NCI-H524 treated with DMSO at 0.1 percent for 48 hours (cell line): ENCODE measurements at regions not wholly inside any gene's neighbourhood (a gene's known extent, or its start where the extent isn't known, plus 50 kb on each side); places are given as distances from the start of the nearest gene placed in this dataset.
"Not testable (repeated sequence)": the region's sequence is repeated elsewhere in the genome, so short reads cannot be mapped to it uniquely, and the experiment has no call there.

ENCODE experiments used
- DNase-seq: peaks from one replicate; lab custom pipeline; 2025; lab: John Stamatoyannopoulos, UW

DNA sequence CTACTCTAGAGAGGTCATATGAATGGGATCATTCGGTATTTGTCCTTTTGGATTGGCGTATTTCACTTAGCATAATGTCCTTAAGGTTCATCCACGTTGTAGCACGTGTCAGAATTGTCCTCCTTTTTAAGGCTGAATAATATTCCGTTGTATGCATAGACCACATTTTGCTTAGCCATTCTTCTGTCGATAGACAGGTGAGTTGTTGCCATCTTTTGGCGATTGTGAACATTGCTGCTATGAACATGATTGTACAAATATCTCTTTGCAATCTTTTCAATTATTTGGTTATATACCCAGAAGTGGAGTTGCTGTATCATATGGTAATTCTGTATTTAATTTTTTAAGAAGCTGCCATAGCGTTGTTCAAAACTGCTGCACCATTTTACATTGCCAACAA is 52.4 kb upstream of the GOLGA8J start:
- DNase-seq: no peak

DNA sequence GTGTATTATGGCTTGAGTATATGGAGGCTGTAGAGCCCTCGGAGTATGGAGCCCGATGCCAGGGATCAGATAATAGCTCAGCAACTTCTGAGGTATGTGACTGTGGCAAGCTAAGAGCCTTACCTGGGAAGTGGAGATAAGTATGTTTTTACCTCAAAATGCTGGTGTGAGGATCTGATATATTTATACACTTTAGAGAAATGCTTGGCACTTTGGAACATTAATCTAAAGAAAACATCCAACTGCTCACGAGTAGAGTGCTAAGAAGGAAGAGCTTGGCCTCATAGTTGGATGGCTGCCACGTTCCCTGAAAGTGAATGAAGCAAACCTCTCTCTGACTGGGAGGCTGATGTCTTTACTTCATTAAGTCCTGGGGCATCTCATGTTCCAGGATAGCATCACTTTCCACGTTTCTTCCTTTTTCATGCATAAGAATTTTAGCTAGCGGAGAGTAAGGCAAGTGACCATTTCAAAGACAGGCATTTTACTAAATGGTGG is 58.9 kb upstream of the GOLGA8J start:
- DNase-seq: no peak

DNA sequence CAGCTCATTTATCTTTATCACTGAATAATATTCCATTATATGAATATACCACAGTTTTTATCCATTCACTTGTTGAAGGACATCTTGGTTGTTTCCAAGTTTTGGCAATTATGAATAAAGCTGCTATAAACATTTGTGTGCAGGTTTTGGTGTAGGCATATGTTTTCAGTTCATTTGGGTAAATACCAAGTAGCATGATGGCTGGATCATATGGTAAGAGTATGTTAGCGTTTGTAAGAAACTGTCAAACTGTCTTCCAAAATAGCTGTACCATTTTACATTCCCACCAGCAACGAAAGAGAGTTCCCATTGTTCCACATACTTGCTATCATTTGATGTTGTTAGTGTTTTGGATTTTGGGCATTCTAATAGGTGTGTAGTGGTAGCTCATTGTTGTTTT is 72.0 kb upstream of the GOLGA8J start:
- no peak for DNase-seq

DNA sequence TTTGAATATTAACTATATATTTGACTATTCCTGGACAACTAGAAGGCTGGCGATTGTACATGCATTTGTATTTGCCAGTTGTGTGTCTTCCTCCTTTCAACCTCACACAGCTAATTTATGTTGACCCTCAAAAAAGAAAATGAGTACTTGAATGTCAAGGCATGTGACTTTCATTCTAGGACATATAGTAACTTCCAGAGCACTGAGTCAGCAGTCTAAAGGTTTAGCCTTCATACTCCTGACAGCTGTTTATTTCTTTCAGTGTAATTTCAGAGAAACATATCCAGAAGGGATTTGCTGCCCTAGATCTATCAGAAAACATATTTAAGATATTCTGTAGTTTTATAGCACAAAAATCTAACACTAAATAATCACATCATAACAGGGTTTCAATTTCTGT is 74.6 kb upstream of the GOLGA8J start:
- no peak for DNase-seq

DNA sequence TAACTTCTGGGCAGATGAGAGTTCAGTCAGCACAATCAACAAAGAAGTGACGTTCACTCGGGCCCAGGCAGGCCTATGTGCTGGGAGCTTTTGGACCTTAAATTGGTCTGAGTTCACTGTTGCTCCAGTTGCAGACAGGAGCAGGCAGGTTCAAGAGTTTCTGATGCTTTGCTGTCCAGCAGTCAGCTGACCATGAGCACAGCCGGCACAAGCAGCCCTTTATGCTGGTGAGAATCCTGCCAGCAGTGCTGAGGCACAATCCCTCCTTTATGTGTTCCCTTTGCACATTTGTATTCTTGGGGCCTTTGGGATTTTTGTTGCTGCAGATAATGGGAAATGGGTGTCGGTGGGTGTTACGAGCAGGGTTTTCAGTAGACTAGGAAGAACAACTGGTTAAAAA is 81.2 kb upstream of the GOLGA8J start:
- DNase-seq: no peak

DNA sequence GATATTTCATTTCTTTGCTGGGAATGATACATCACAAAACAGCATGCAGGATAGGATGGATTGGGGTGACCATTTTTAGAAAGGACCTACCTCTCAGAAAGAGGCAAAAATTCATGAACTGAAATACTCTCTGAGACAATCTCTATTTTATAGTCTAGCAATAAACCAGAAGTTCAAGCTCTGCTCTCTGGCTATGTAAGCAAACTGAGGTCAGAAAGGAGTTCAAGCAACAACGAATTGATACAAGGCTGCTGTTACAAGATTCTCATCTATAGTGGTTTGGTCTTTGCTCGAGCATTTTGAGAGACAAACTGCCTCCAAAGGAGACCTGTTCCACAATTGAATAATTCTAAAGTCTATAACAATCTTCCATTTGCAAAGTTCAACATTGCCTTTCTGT is 84.7 kb upstream of the GOLGA8J start:
- no peak for DNase-seq

DNA sequence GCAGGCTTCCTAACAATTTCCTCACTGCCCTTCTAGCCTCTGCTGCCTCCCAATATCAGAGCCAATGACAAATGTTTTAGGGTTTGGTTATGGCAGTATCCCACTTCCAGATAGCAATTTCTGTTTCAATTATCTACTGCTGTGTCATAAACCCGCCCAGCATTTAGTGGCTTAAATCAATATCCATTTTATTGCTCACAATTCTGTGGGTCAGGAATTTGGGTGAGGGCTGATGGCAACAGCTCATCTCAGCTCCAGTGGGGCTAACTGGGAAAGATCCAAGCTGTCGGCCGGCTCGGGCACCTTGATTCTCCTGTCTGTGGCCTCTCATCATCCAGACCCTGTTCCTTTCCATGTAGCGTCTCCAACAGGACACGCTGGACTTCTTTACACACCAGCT is 85.3 kb upstream of the GOLGA8J start:
- no peak for DNase-seq

DNA sequence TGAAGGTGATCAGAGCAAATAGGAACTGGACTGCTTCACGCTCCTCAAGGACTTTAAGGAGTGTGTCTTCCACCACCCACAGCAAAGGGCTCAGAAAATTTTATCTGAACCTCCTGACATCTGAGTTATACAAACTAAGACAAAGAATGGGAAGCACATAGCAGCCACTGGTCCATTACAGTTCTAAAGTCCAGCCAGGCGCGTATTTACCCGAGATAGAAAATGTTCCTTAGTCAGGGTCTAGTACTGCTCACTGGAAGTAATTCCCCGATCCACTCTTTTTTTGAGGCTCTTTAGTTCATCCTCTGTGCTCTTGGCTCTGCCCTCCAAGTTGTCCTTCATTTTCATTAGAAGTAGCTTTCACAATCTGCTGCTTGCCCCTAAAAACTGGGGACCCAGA is 88.5 kb upstream of the GOLGA8J start:
- DNase-seq: no peak

DNA sequence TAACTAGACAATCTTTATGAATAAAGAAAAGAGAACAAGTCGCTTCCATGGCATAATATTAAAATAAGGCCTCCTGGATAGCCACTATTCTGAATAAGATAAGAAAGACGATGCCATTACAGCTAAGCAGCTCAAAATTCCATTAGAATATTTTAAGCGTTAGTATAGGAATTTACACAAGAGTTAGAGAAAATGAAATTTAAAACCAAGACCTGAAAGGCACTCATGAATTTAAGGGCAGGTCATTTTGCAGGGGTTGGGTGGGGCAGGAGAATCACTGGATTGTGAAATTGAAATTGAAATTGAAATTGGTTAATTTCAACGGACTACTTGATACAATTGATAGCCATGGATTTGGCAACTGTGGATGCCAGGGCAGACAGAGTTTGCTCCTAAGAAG is 91.8 kb upstream of the GOLGA8J start:
- DNase-seq: no peak

DNA sequence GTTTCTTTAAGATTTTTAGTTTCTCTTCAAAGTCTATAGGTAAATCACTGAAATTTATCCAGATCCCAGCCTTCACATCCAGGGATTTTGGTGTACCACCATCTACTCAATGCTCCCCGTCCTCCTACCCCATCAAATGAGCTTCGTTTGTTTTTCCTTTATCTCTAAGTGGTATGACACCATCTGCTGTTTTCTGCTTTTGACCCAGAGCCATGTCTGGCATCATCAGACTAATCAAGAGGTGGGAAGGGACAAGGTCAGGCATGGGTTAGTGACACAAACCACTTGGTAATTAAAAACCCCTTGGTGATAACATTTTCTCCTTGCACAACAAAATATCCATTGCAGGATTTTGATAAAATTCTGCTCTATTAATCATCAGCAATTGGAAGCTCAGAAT is 92.7 kb upstream of the GOLGA8J start:
- DNase-seq: peak; percentile 83

DNA sequence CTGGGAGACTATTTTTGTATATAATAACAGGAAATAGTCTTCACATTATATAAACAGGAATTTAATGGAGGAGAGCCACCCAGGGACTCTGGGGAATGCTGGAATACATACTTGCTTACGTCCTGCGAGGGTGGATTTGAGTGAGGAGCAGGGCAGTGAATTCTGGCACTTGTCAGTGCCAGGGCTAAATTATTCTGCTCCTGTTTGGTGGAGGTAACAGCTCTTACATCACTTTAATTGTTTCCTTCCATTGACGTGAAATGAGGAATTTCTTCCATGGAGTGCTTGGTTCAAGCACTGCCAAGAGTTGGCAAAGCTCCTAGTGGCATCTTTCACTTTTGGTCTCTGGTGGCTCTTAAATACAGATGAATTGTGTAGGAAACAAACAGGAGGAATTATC is 94.1 kb upstream of the GOLGA8J start:
- DNase-seq: no peak

DNA sequence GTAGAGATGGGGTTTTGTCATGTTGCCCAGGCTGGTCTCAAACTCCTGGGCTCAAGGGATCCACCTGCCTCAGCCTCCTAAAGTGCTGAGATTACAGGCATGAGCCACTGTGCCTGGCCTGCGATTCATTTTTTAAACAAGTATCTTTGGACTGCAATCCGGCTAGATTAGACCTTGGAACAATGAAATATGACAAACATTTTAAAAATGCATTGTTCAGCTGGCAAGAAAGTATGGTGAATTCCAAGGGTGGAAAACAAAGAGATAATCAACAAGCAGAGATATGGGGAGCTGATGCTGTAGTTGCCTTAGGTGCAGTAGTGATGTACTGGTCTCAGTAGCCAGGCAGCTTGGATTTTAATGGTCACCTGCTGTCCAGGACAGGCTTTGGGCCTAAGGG is 95.8 kb upstream of the GOLGA8J start:
- no peak for DNase-seq

DNA sequence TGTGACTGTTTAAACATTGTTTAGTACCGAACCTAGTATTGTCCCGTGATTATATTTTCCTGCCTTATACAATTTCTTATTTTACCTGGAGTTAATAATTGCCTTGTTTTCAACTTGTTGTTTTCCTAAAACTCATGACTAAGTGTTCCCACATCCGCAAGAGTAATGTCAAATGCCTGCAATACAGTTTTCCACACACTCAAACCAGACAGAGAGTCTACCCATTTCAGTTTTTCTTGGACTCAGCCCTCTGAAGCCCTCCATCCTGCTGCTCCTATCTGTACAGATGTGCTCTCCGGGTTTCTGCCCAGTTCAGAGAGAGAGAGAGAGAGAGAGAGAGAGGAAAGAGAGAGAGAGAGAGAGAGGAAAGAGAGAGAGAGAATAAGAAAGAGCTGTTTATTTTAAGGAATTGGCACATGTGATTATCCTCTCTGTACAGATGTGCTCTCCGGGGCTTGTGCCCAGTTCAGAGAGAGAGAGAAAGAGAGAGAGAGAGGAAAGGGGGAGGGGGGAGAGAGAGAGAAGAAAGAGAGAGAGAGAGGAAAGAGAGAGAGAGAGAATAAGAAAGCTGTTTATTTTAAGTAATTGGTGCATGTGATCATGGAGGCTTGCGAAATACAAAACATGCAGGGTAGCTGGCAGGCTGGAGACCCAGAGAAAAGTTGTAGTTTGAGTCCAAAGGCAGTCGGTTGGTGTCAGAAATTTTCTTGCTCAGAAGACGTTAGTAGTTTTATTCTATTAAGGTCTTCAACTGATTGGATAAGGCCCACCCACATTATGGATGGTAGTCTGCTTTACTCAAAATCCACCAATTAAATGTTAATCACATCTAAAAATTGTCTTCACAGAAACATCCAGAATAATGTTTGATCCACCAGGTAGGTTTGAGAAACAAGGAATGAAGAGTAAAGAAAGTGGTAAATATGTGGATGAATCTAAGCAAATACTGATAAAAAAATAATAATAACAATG is 104.1 kb upstream of the GOLGA8J start:
- no peak for DNase-seq

DNA sequence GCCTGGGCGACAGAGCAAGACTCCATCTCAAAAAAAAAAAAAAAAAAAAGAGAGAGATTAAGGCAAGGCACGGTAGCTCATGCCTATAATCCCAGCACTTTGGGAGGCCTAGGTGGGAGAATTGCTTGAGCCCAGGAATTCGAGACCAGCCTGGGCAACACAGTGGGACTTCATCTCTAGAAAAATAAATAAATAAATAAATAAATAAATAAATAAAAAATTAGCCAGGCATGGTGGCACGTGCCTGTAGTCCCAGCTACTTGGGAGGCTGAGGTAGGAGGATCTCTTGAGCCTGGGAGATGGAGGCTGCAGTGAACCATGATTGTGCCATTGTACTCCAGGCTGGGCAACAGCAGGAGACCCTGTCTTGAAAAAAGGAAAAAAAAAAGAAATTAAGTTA is 108.7 kb upstream of the GOLGA8J start:
- DNase-seq: not testable (repeated sequence)

DNA sequence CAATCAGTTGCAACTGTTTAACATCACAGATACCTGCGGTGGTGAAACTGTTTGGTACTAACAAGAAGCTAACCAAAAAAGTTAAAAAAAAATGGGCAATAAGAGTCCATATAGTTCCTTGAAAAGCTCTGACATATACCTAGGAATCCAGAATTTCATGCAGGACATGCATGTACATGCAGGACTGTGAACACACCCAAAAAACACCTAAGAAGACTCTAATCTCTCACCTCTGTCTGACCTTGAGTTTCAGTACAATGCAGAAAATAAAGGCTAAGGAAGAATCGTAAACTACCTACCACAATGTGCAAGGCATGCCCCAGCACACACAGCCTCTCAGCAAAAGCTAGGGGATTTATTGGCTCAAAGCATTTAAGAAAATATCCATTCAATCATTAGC is 110.7 kb upstream of the GOLGA8J start:
- no peak for DNase-seq

DNA sequence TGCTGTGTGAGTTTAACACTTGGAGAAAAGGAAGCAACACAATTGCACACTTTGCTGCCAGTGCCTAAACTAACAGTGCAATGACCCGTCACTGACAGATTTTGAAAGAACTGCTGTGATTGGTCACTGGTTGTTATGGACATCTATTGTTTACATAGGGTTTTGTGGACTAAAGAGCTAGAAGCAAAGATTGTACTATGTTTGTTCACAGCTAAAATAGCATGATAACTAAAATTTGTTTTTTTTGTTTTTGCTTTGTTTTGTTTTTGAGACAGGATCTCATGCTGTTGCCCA is 112.4 kb upstream of the GOLGA8J start:
- no peak for DNase-seq

DNA sequence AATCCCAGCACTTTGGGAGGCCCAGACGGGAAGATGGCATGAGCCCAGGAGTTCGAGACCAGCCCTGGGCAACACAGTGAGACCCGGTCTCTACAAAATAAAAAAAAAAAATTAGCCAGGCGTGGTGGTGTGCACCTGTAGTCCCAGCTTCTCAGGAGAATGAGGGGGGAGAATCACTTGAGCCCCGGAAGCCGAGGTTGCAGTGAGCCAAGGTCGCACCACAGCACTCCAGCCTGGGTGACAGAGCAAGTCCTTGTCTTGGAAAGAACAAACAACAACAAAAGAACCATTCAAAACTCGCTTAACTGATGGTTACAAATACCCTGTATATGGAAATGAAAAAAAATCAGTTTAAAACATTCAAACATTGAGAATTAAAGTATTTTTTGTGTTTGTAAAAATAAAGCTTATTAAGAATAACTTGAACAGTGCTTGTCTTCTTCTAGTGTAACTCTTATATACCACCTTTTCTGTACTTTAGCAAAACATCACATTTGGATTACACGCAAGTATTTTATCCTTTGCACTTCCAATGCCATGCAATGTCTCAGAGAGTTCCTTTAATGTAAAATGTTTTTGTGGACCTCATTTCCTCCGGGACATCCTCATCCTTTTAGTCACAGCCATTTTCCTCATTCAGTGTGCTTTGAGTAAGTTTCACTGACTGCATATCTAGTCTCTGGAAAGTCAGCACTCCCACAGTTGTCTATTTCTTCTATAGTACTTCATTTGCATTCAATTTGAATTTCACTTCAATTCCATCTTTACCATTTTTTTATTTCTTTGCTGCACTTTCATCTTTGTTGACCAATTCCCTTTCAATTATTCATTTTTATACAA is 113.0 kb upstream of the GOLGA8J start:
- DNase-seq: no peak

DNA sequence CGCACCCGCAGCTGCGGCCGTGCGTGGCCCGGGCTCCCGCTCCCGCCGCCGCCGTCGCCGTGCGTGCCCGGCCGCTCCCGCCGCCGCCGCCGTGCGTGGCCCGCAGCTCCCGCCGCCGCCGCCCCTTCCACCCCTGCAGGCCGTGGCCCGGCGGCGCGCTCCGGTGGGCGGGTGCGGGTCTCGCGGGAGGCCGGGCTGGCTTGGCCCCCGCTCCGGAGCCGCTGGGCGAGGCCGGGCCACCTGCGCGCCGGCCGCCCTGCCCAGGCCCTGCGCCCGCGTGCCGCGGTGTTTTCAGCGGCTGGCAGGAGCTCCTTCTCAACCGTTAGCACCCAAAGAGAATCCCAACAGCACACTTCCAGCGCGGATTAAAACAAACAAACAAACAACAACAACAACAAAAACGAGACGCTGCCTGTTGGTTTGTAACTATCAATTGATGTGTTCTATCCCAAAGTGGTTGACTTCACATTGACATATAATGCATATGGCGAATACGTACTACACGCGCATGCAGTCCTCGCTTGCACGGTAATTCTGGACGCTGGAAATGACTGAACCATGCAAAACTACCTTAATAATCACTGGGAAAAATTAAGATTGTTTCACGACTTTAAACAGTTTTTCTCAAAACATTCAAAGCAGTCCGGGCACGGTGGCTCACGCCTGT is 113.7 kb upstream of the GOLGA8J start:
- DNase-seq: no peak

DNA sequence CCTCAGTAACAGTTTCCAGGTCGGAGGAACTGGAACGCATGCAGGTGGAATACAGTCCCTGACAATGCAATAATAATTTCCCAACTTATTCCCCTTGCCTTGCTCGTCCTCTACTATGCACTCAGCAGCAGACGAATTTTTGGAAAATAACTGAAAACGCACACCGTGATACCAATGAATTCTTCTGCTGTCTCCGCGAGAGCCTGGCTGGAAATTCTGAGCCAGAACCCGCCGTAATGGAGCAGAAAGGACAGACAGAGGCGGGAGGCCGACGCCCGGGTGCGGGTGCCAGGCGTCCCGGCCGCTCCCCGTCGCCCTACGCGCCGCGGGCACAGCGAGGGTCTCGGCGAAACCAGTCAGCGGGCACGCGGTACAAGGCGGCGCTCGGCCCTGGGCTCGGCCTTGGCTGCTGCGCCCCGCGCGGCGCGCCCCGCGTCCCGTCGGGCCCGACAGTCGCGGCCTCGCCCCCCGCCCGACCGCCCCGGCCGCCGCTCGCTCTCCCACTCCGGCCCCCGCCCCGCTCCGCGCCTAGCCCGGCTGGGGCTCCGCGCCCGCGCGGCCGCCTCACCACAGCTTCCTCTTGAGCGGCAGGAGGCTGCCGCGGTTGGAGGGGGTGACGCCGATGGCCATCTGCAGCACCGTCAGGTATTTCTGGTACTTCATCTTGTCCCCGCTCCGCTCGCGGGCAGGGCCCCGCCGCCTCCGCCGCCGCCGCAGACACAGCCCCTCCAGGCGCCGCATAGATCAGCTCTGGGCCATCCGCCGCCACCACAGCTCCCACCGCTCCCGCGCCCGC is 114.5 kb upstream of the GOLGA8J start:
- no peak for DNase-seq

DNA sequence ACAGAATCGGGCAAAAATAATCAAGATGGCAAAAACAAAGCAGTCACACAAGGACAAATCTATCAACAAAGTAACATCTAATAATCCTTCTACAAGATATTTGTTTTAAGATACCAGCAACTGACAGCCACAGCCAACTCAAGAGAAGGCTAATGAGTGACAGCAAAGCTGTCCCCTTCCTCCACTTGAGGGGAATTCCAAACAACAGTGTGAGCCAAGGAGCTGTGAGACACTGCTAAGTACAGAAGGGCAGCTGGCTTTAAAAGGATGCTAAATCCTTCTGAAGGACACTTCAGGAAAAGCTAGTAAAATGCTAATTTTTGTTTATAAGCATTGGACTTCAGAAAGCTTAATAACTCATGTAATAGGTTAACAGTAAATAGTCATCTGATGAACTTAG is 120.3 kb upstream of the GOLGA8J start:
- peak; percentile 96 for DNase-seq

DNA sequence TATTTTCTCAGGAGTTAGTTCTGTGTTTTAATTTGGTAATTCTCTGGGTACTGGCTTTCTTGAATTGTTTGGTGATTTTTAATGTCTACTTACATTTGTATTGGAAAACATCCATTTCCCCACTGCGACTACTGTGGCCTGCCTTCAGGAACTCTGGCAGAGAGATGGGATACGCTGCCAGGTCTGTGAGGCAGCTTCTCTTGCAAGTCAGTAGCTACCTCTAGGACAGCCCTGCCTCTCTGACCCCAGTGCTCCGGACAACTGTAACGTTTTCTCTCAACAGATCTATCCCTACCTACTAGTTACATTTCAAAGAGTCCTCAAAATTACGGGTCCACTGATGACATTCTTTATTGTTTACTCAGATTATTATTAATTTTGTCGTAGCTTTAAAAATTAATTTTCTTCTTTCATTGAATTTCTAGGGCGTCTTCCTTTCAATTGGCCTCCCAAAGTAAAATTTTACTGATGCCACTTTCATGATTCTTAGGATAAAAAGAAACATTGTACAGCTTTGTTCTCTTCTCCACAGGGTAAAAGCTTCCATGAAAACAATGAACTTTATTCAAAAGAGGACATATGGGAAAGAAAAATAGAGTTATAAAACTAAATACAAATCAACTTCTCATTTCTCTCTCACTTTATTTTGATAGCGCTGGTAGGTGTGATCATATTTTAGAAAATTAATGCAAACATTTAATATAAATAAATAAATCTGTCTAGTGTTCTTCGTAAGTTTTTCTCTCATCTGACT is 123.2 kb upstream of the GOLGA8J start:
- no peak for DNase-seq
